Thyroid gland (tissue), 4 donors: ENCODE measurements at regions not wholly inside any gene's neighbourhood (a gene's known extent, or its start where the extent isn't known, plus 50 kb on each side); places are given as distances from the start of the nearest gene placed in this dataset.

Source experiments
- POLR2A ChIP-seq, 2 donors: fragments of 450-650 bp; IDR thresholded peaks; one replicate each; pipeline ENCODE4 v1.6.1; 2017; ENCODE audit warnings: antibody characterized with exemption in 2 of 2, mild to moderate bottlenecking in 2 of 2, moderate library complexity in 1 of 2
- TF ChIP-seq, protein P1 (sequence below), 6 experiments: fragments of 200-600 bp in 3 of 6; fragments of 450-650 bp in 3 of 6; sonication (generic) in 3 of 6; IDR thresholded peaks; one replicate each; pipeline ENCODE4 v1.5.1; 2016 to 2019; ENCODE audit warnings: antibody characterized with exemption in 6 of 6, mild to moderate bottlenecking in 2 of 6, inconsistent platforms in 1 of 6, moderate library complexity in 1 of 6

DNA sequence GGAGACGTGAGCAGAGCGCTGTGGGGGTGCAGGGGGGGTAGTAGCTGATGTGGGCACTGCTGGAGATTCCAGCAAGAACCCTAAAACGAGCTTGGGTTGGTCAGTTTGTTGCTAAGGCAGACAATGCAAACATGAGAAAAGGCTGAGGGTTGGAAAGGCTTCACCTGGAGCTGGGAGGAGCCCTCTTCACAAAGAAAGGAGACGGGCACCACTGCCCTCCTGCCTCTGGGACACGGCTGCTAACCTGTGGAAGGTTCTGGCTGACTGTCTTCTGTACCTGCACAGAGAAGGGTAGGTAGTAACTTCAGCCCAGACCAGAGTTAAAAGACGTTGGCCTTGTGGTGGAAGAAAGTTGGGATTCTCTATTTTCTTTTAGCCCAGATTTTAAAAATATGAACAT is 108.7 kb downstream of the SUCLA2 start:
- no peak for TF ChIP-seq POLR2A (IDR thresholded peaks at IDR 0.05)
- TF ChIP-seq, protein P1, sequence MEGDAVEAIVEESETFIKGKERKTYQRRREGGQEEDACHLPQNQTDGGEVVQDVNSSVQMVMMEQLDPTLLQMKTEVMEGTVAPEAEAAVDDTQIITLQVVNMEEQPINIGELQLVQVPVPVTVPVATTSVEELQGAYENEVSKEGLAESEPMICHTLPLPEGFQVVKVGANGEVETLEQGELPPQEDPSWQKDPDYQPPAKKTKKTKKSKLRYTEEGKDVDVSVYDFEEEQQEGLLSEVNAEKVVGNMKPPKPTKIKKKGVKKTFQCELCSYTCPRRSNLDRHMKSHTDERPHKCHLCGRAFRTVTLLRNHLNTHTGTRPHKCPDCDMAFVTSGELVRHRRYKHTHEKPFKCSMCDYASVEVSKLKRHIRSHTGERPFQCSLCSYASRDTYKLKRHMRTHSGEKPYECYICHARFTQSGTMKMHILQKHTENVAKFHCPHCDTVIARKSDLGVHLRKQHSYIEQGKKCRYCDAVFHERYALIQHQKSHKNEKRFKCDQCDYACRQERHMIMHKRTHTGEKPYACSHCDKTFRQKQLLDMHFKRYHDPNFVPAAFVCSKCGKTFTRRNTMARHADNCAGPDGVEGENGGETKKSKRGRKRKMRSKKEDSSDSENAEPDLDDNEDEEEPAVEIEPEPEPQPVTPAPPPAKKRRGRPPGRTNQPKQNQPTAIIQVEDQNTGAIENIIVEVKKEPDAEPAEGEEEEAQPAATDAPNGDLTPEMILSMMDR (IDR thresholded peaks at IDR 0.05): no peak
